Left ventricle myocardium inferior (tissue), 1 donor: ENCODE measurements at regions not wholly inside any gene's neighbourhood (a gene's known extent, or its start where the extent isn't known, plus 50 kb on each side); places are given as distances from the start of the nearest gene placed in this dataset.

Experiments
- DNase-seq: peaks from one replicate; pipeline ENCODE4 v3.0.0-alpha.2; 2020
- H3K27ac ChIP-seq: fragments of 200-600 bp; replicated peaks from 2 replicates; pipeline ENCODE4 v1.8.0; 2021
- H3K27me3 ChIP-seq: fragments of 200-600 bp; 2 replicates; pipeline ENCODE4 v1.8.0; 2021; ENCODE audit warnings: low read depth
- H3K36me3 ChIP-seq: fragments of 200-600 bp; 2 replicates; pipeline ENCODE4 v1.8.0; 2021
- H3K4me1 ChIP-seq: fragments of 200-600 bp; 2 replicates; pipeline ENCODE4 v1.8.0; 2021
- H3K4me3 ChIP-seq: fragments of 200-600 bp; 2 replicates; pipeline ENCODE4 v1.8.0; 2021; ENCODE audit warnings: mild to moderate bottlenecking, moderate library complexity
- H3K9me3 ChIP-seq: fragments of 200-600 bp; replicated peaks from 2 replicates; pipeline ENCODE4 v1.8.0; 2021
- CTCF ChIP-seq: fragments of 200-600 bp; IDR thresholded peaks from 2 replicates; pipeline ENCODE4 v1.8.0; 2021; ENCODE audit warnings: antibody characterized with exemption, mild to moderate bottlenecking, borderline replicate concordance
- intact Hi-C: fragments of 100-400 bp; cut with micrococcal nuclease; formaldehyde crosslinking; loops from one replicate; pipeline ENCODE4 v1.11.0; 2022
- donor health status: DM: no; HTN: yes; CAD: no; lungs with severe emphysema.

- no peak for TF ChIP-seq CTCF
- Histone ChIP-seq H3K27ac (no peak overlapping the region), H3K4me3 (no peak overlapping the region), H3K36me3 (no peaks in the 10 kb centered on the region), H3K27me3 (no peaks in the 10 kb centered on the region), H3K4me1 (no peaks in the 10 kb centered on the region), H3K9me3 (no peaks in the 10 kb centered on the region)
- intact Hi-C loops: no loop called here
- DNase-seq: no peak
These were observed 158.2 kb upstream of the GUCY1A2 start for GRCh38 chr11:107176148-107177105.

- no peak for DNase-seq
- no peaks in the 10 kb centered on the region for H3K27me3 ChIP-seq
- H3K4me3 ChIP-seq: no peak overlapping the region
- H3K9me3 ChIP-seq: peaks cover 1% of the 10 kb centered on the region
- H3K36me3 ChIP-seq: no peaks in the 10 kb centered on the region
- intact Hi-C loops: no loop called here
- no peaks in the 10 kb centered on the region for H3K4me1 ChIP-seq
- TF ChIP-seq CTCF: no peak
- H3K27ac ChIP-seq: no peak overlapping the region
These were observed 156.6 kb upstream of the GUCY1A2 start for GRCh38 chr11:107174856-107175255.

- Histone ChIP-seq H3K36me3 (no peaks in the 10 kb centered on the region), H3K4me1 (no peaks in the 10 kb centered on the region), H3K9me3 (peaks cover 9% of the 10 kb centered on the region), H3K27ac (no peak overlapping the region), H3K27me3 (no peaks in the 10 kb centered on the region), H3K4me3 (no peak overlapping the region)
- no peak for DNase-seq
- no peak for TF ChIP-seq CTCF
- intact Hi-C loops: no loop called here
These were observed 154.7 kb upstream of the GUCY1A2 start for GRCh38 chr11:107172996-107173395.

- Histone ChIP-seq H3K9me3 (peaks cover 3% of the 10 kb centered on the region), H3K4me3 (no peak overlapping the region), H3K27me3 (no peaks in the 10 kb centered on the region), H3K36me3 (no peaks in the 10 kb centered on the region), H3K27ac (no peak overlapping the region), H3K4me1 (no peaks in the 10 kb centered on the region)
- no peak for TF ChIP-seq CTCF
- no peak for DNase-seq
- intact Hi-C loops: no loop called here
These were observed 139.5 kb upstream of the GUCY1A2 start for GRCh38 chr11:107157809-107158187.

- TF ChIP-seq CTCF: no peak
- no peak for DNase-seq
- Histone ChIP-seq H3K36me3 (no peaks in the 10 kb centered on the region), H3K4me3 (no peak overlapping the region), H3K27me3 (no peaks in the 10 kb centered on the region), H3K27ac (no peak overlapping the region), H3K4me1 (no peaks in the 10 kb centered on the region), H3K9me3 (peaks cover 2% of the 10 kb centered on the region)
- intact Hi-C loops: no loop called here
These were observed 139.0 kb upstream of the GUCY1A2 start for GRCh38 chr11:107157146-107157808.
